Activated T-cell treated with anti-CD3 and anti-CD28 coated beads, Interleukin-2, amount 50 U/mL, for 48 hours (primary cell): ENCODE measurements at regions not wholly inside any gene's neighbourhood (a gene's known extent, or its start where the extent isn't known, plus 50 kb on each side); places are given as distances from the start of the nearest gene placed in this dataset.
"Not testable (repeated sequence)": the region's sequence is repeated elsewhere in the genome, so short reads cannot be mapped to it uniquely, and the experiment has no call there.

ENCODE experiments used
- DNase-seq, 2 experiments: peaks; one replicate each; pipeline ENCODE4 v3.0.0-alpha.2; 2020

GRCh38 chr10:2777666-2778355 is 289.5 kb upstream of the PFKP start:
- DNase-seq = no peak

- no peak for DNase-seq
These were observed 294.3 kb upstream of the PFKP start for GRCh38 chr10:2772816-2773631.

GRCh38 chr10:2772135-2772534 is 295.2 kb upstream of the PFKP start:
- DNase-seq = no peak

- not testable (repeated sequence) for DNase-seq
These were observed 300.1 kb upstream of the PFKP start for GRCh38 chr10:2767293-2767692.

- no peak for DNase-seq
These were observed 305.4 kb upstream of the PFKP start for GRCh38 chr10:2761971-2762370.

GRCh38 chr10:2761311-2761710 is 306.0 kb upstream of the PFKP start:
- DNase-seq = no peak

- no peak for DNase-seq
These were observed 306.6 kb upstream of the PFKP start for GRCh38 chr10:2760736-2761135.

GRCh38 chr10:2759233-2759632 is 308.1 kb upstream of the PFKP start:
- DNase-seq = no peak

- no peak for DNase-seq
These were observed 312.4 kb upstream of the PFKP start for GRCh38 chr10:2754943-2755342.

GRCh38 chr10:2748287-2748686 is 319.1 kb upstream of the PFKP start:
- no peak for DNase-seq

GRCh38 chr10:2746638-2747037 is 320.7 kb upstream of the PFKP start:
- no peak for DNase-seq

- DNase-seq = no peak
These were observed 321.7 kb upstream of the PFKP start for GRCh38 chr10:2745666-2746065.

- DNase-seq = no peak
These were observed 322.7 kb upstream of the PFKP start for GRCh38 chr10:2744547-2745200.

- DNase-seq = no peak
These were observed 332.7 kb upstream of the PFKP start for GRCh38 chr10:2734603-2735002.

GRCh38 chr10:2733278-2733963 is 333.9 kb upstream of the PFKP start:
- DNase-seq = no peak

GRCh38 chr10:2731940-2732339 is 335.4 kb upstream of the PFKP start:
- DNase-seq = no peak

- DNase-seq = no peak
These were observed 338.2 kb upstream of the PFKP start for GRCh38 chr10:2729197-2729596.

GRCh38 chr10:2728087-2728486 is 339.3 kb upstream of the PFKP start:
- no peak for DNase-seq

GRCh38 chr10:2716596-2716995 is 350.8 kb upstream of the PFKP start:
- no peak for DNase-seq

GRCh38 chr10:2714597-2714996 is 352.8 kb upstream of the PFKP start:
- DNase-seq = no peak

GRCh38 chr10:2703953-2704352 is 363.4 kb upstream of the PFKP start:
- DNase-seq = no peak

GRCh38 chr10:2701802-2702201 is 365.5 kb upstream of the PFKP start:
- no peak for DNase-seq

GRCh38 chr10:2700626-2701305 is 366.6 kb upstream of the PFKP start:
- no peak for DNase-seq
